ENCODE measurements at regions not wholly inside any gene's neighbourhood (a gene's known extent, or its start where the extent isn't known, plus 50 kb on each side); places are given as distances from the start of the nearest gene placed in this dataset.

DNA sequence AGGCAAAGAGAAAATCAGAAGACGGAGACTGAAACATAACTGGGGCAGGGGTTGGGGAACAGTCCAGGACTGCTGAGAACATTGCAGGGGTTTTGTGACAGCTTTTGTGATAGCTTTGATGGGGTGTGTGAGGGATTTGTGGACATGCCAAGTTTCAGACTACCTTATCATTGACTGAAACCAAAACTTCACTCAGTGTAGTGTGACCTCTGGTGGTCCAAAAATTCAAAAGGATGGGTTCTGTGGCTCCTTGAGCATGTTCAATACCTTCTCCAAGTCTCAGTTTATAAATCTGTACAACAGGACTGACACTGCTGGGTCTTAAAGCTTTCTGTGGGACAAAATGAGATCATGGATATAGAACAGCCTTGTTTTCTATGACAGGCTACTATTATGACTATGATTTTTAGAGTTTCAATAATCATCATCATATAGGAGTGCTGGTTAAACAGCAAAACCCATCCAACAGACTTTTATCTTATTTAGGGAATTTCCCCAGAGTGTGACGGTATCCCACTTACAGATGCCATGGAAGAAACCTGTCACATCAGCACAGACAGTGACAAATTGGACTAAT lies 259.2 kb upstream of the SLC14A2 start:
- TF ChIP-seq EZH2 (IDR thresholded peaks at IDR 0.05) (no peak), EZH2phosphoT487 (IDR thresholded peaks at IDR 0.05) (no peak)
- TF ChIP-seq, protein P1, sequence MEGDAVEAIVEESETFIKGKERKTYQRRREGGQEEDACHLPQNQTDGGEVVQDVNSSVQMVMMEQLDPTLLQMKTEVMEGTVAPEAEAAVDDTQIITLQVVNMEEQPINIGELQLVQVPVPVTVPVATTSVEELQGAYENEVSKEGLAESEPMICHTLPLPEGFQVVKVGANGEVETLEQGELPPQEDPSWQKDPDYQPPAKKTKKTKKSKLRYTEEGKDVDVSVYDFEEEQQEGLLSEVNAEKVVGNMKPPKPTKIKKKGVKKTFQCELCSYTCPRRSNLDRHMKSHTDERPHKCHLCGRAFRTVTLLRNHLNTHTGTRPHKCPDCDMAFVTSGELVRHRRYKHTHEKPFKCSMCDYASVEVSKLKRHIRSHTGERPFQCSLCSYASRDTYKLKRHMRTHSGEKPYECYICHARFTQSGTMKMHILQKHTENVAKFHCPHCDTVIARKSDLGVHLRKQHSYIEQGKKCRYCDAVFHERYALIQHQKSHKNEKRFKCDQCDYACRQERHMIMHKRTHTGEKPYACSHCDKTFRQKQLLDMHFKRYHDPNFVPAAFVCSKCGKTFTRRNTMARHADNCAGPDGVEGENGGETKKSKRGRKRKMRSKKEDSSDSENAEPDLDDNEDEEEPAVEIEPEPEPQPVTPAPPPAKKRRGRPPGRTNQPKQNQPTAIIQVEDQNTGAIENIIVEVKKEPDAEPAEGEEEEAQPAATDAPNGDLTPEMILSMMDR (IDR thresholded peaks at IDR 0.05): peak; percentile 21
